ENCODE measurements at regions not wholly inside any gene's neighbourhood (a gene's known extent, or its start where the extent isn't known, plus 50 kb on each side); places are given as distances from the start of the nearest gene placed in this dataset.
A peak's percentile ranks its signal among the peaks of the same experiment; 100 is the strongest.
"Not testable (repeated sequence)": the region's sequence is repeated elsewhere in the genome, so short reads cannot be mapped to it uniquely, and the experiment has no call there.

- Histone ChIP-seq H3K4me1 (no peaks in the 10 kb centered on the region), H3K27me3 (ENCODE audit: low read depth) (no peaks in the 10 kb centered on the region), H3K36me3 (replicated peaks) (no peaks in the 10 kb centered on the region), H3K4me3 (no peak overlapping the region), H3K9me3 (no peaks in the 10 kb centered on the region)
- no peak for DNase-seq (ENCODE audit: low spot score in 2 of 2)
- in situ Hi-C loops (cut with MboI; ENCODE audit: low sequenced_read_pairs) = no loop called here
These were observed 267.5 kb downstream of the CALCRL start for GRCh38 chr2:187180529-187180928.

DNA sequence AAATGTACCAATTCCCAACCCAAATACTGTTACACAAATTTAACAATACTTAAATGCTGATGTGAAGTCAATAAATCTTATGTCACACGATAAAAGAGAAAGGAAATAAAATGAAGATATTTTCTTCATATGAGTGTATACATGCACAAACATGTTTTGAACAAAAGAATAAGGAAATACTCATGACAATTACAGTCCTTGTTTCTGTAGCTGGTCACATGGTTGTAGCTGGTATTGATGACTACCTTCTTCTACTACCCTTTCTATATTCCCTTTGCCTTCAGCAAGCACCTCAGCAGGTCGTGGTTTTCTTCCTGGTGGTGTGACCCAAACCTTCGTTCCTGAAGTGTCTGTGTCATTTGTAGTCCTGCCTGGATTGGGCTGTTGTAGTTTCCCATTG lies 269.2 kb downstream of the CALCRL start:
- H3K9me3 ChIP-seq; H3K36me3 ChIP-seq (replicated peaks); in situ Hi-C loops (cut with MboI; ENCODE audit: low sequenced_read_pairs); H3K4me3 ChIP-seq; H3K4me1 ChIP-seq; H3K27me3 ChIP-seq (ENCODE audit: low read depth); DNase-seq (ENCODE audit: low spot score in 2 of 2): not testable (repeated sequence)

GRCh38 chr2:187177253-187177652 lies 270.8 kb downstream of the CALCRL start:
- Histone ChIP-seq H3K27me3 (ENCODE audit: low read depth) (no peaks in the 10 kb centered on the region), H3K36me3 (replicated peaks) (no peaks in the 10 kb centered on the region), H3K9me3 (no peaks in the 10 kb centered on the region), H3K4me1 (no peaks in the 10 kb centered on the region), H3K4me3 (no peak overlapping the region)
- DNase-seq (ENCODE audit: low spot score in 2 of 2) = no peak
- in situ Hi-C loops (cut with MboI; ENCODE audit: low sequenced_read_pairs) = no loop called here

DNA sequence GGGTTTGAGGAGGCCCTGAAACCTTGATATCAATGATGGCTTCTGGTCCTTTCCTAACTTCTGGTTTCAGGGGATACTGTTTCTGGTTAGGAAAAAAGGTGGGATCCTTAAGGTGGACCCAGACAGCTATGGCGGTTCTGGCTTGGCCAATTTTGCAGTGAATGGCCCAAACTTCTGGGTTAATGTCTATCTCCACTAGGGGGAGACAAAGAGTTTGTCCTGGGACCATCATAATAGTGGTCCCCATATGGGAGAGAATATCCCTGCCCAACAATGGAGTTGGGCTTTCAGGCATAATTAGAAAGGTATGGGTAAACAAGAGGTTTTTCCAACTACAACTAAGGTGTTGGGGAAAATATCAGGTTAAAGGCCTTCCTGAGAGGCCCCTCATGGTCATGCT lies 273.5 kb downstream of the CALCRL start:
- Histone ChIP-seq H3K4me1 (no peaks in the 10 kb centered on the region), H3K27me3 (ENCODE audit: low read depth) (no peaks in the 10 kb centered on the region), H3K4me3 (no peak overlapping the region), H3K9me3 (no peaks in the 10 kb centered on the region), H3K36me3 (replicated peaks) (no peaks in the 10 kb centered on the region)
- DNase-seq (ENCODE audit: low spot score in 2 of 2) = peak in 1 of 2 experiments; percentile 13
- in situ Hi-C loops (cut with MboI; ENCODE audit: low sequenced_read_pairs) = no loop called here

DNA sequence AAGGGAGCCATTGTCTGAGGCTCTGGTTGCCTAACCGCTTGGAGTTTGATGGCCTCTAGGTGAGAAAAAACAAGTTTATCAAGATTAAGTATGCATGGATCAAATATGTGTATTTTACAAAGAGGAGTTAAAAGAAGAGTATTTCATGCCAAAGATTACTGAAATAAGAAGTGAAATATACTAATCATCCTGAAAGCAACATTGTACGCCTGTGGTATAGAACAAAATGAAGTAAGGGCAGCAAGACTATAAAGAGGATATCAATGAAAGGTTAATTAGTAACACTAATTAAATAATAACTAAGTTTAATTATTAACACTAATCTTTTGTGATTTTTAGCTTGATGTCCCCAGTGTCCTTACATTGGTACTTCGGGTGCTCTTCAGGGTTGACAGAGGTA lies 276.7 kb downstream of the CALCRL start:
- H3K4me3 ChIP-seq = no peak overlapping the region
- H3K36me3 ChIP-seq (replicated peaks) = no peaks in the 10 kb centered on the region
- H3K4me1 ChIP-seq = no peaks in the 10 kb centered on the region
- DNase-seq (ENCODE audit: low spot score in 2 of 2) = no peak
- no peaks in the 10 kb centered on the region for H3K27me3 ChIP-seq (ENCODE audit: low read depth)
- in situ Hi-C loops (cut with MboI; ENCODE audit: low sequenced_read_pairs) = no loop called here
- H3K9me3 ChIP-seq = no peaks in the 10 kb centered on the region

- Histone ChIP-seq H3K4me3 (no peak overlapping the region), H3K27me3 (ENCODE audit: low read depth) (no peaks in the 10 kb centered on the region), H3K36me3 (replicated peaks) (no peaks in the 10 kb centered on the region), H3K4me1 (no peaks in the 10 kb centered on the region), H3K9me3 (no peaks in the 10 kb centered on the region)
- in situ Hi-C loops (cut with MboI; ENCODE audit: low sequenced_read_pairs) = no loop called here
- DNase-seq (ENCODE audit: low spot score in 2 of 2) = no peak
These were observed 278.2 kb downstream of the CALCRL start for GRCh38 chr2:187169864-187170263.

GRCh38 chr2:187168720-187169713 lies 279.0 kb downstream of the CALCRL start:
- in situ Hi-C loops (cut with MboI; ENCODE audit: low sequenced_read_pairs) = no loop called here
- no peak for DNase-seq (ENCODE audit: low spot score in 2 of 2)
- Histone ChIP-seq H3K9me3 (no peaks in the 10 kb centered on the region), H3K36me3 (replicated peaks) (no peaks in the 10 kb centered on the region), H3K4me3 (no peak overlapping the region), H3K4me1 (no peaks in the 10 kb centered on the region), H3K27me3 (ENCODE audit: low read depth) (no peaks in the 10 kb centered on the region)

- in situ Hi-C loops (cut with MboI; ENCODE audit: low sequenced_read_pairs) = no loop called here
- Histone ChIP-seq H3K9me3 (no peaks in the 10 kb centered on the region), H3K4me3 (no peak overlapping the region), H3K4me1 (no peaks in the 10 kb centered on the region), H3K27me3 (ENCODE audit: low read depth) (no peaks in the 10 kb centered on the region), H3K36me3 (replicated peaks) (no peaks in the 10 kb centered on the region)
- no peak for DNase-seq (ENCODE audit: low spot score in 2 of 2)
These were observed 280.6 kb downstream of the CALCRL start for GRCh38 chr2:187167491-187167890.

DNA sequence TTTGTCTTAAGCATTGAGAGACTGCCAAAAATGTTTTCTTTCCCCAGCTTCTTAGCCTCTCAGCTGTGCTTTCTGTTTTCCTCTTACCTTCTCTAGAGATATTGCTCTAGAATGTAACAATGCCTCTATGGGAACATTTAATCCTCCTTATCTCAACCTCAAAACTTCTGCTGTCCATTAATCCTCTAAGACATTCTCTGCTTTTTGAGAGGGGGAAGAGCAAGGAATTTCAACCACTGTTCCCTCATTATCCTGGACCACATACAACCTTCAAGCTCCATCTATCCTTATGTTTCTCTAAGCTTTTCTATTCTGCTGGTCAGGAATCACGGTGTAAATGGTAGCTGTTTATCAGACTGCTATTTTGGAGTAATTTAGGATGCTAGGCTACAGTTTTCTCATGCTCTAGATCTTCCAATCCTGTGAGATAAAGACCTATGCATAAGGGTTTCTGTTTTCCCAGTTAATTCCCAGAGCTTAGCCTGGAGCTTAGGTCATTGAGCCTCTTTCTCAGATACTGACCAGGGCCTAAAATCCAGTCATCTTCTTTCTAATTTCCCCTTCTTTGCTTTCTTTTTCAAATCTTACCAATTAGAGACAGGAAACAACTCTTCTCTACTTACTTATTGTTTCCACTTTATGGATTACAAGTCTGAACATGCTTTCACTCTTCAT lies 282.0 kb downstream of the CALCRL start:
- H3K27me3 ChIP-seq (ENCODE audit: low read depth) = no peaks in the 10 kb centered on the region
- H3K9me3 ChIP-seq = no peaks in the 10 kb centered on the region
- in situ Hi-C loops (cut with MboI; ENCODE audit: low sequenced_read_pairs) = no loop called here
- no peak overlapping the region for H3K4me3 ChIP-seq
- no peaks in the 10 kb centered on the region for H3K36me3 ChIP-seq (replicated peaks)
- DNase-seq (ENCODE audit: low spot score in 2 of 2) = no peak
- no peaks in the 10 kb centered on the region for H3K4me1 ChIP-seq

- no peaks in the 10 kb centered on the region for H3K36me3 ChIP-seq (replicated peaks)
- no peak overlapping the region for H3K4me3 ChIP-seq
- in situ Hi-C loops (cut with MboI; ENCODE audit: low sequenced_read_pairs) = no loop called here
- H3K27me3 ChIP-seq (ENCODE audit: low read depth) = no peaks in the 10 kb centered on the region
- H3K9me3 ChIP-seq = no peaks in the 10 kb centered on the region
- DNase-seq (ENCODE audit: low spot score in 2 of 2) = no peak
- no peaks in the 10 kb centered on the region for H3K4me1 ChIP-seq
These were observed 289.6 kb downstream of the CALCRL start for GRCh38 chr2:187158452-187158851.

DNA sequence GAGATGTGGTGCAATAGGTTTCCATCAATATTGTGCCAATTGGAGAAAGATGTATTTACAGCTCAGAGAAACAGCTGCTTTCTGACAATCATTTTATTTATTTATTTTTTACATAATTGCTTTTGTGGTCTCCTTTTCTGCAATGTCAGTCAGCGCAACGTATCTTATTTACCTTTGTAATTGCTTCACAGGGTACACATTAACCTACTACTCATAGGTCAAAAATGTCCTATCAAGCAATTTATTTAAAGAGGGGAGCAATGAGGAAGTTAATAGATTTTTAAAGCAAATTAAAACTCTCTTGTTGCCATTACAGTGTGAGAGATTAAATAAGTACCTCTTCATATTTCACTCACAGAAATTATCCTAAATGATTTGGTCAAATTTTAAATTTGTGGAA lies 291.0 kb downstream of the CALCRL start:
- H3K27me3 ChIP-seq (ENCODE audit: low read depth) = no peaks in the 10 kb centered on the region
- in situ Hi-C loops (cut with MboI; ENCODE audit: low sequenced_read_pairs) = no loop called here
- H3K9me3 ChIP-seq = no peaks in the 10 kb centered on the region
- DNase-seq (ENCODE audit: low spot score in 2 of 2) = no peak
- H3K4me1 ChIP-seq = no peaks in the 10 kb centered on the region
- H3K36me3 ChIP-seq (replicated peaks) = no peaks in the 10 kb centered on the region
- no peak overlapping the region for H3K4me3 ChIP-seq

DNA sequence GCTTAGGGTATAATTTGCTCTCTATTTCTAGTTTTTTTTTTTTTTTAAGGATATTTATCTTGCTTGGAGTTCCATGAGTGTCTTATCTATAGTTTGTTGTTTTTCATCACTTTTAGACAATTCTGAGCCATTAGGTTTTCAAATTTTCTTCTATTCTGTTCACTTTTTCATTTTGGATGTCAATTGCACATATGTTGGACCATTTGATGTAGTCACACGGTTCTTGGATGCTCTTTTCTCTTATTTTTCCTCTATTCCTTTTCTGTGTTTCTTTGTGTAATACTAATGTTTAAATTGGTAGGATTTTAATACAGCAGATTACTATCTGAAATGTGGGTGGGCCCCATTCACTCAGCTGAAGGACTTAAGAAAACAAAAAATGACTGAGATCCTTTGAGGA lies 292.6 kb downstream of the CALCRL start:
- DNase-seq (ENCODE audit: low spot score in 2 of 2) = no peak
- H3K27me3 ChIP-seq (ENCODE audit: low read depth) = no peaks in the 10 kb centered on the region
- no peak overlapping the region for H3K4me3 ChIP-seq
- H3K4me1 ChIP-seq = no peaks in the 10 kb centered on the region
- H3K9me3 ChIP-seq = no peaks in the 10 kb centered on the region
- in situ Hi-C loops (cut with MboI; ENCODE audit: low sequenced_read_pairs) = no loop called here
- H3K36me3 ChIP-seq (replicated peaks) = no peaks in the 10 kb centered on the region

GRCh38 chr2:187150670-187151069 lies 297.4 kb downstream of the CALCRL start:
- in situ Hi-C loops (cut with MboI; ENCODE audit: low sequenced_read_pairs) = no loop called here
- no peak for DNase-seq (ENCODE audit: low spot score in 2 of 2)
- H3K9me3 ChIP-seq = no peaks in the 10 kb centered on the region
- no peaks in the 10 kb centered on the region for H3K36me3 ChIP-seq (replicated peaks)
- H3K4me1 ChIP-seq = no peaks in the 10 kb centered on the region
- H3K27me3 ChIP-seq (ENCODE audit: low read depth) = no peaks in the 10 kb centered on the region
- no peak overlapping the region for H3K4me3 ChIP-seq

DNA sequence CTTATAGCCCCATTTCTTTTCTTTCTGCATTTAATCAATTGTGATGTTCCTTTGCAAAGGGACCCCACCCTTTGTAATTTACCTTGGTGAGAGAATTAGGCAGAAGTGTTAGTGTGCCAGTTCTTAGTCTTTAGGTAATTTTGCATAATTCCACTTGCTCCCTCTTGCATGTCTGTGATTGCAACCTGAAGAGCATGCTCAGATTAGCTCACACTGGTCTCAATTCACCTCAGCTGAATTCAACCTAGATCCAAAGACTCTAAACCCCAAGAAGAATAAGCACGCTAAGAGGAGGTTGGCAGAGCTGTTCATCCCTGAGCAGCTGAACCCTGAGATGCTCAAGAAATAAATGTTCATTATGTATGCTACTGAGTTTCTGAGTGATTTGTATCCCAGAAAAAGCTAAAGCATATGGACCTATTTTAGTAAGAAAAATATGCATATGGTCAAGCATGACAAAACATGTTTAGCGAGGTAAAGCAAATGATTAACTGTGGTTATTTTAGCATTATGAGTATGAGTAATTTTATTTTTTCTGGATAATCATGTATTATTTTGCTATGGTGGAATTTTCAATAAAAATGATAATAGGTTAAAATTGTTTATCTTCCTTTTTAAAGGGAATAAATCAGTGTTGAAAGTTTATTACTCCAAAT lies 299.2 kb upstream of the ZSWIM2 start:
- no peaks in the 10 kb centered on the region for H3K4me1 ChIP-seq
- no peak overlapping the region for H3K4me3 ChIP-seq
- H3K9me3 ChIP-seq = no peaks in the 10 kb centered on the region
- H3K36me3 ChIP-seq (replicated peaks) = no peaks in the 10 kb centered on the region
- DNase-seq (ENCODE audit: low spot score in 2 of 2) = no peak
- H3K27me3 ChIP-seq (ENCODE audit: low read depth) = no peaks in the 10 kb centered on the region
- in situ Hi-C loops (cut with MboI; ENCODE audit: low sequenced_read_pairs) = no loop called here
